Fibroblast of lung (primary cell): ENCODE measurements at regions not wholly inside any gene's neighbourhood (a gene's known extent, or its start where the extent isn't known, plus 50 kb on each side); places are given as distances from the start of the nearest gene placed in this dataset.

ENCODE experiments used
- DNase-seq, 2 donors: peaks; one replicate each; pipeline versions ENCODE4 v3.0.0 to v3.0.0-alpha.2; 2010; ENCODE audit warnings: low read depth in 2 of 2
- H2AFZ ChIP-seq: 2 replicates; pipeline ENCODE4 v1.5.1; 2012; ENCODE audit warnings: low read length, control low read depth, inconsistent platforms
- H3K27ac ChIP-seq: 2 replicates; pipeline ENCODE4 v1.5.1; 2011; ENCODE audit warnings: low read length, control low read depth; ENCODE audit not compliant: insufficient read depth
- H3K27me3 ChIP-seq: 2 replicates; pipeline ENCODE4 v1.5.1; 2011; ENCODE audit warnings: mild to moderate bottlenecking, low read length; ENCODE audit not compliant: control insufficient read depth, insufficient read depth
- H3K36me3 ChIP-seq: 2 replicates; pipeline ENCODE4 v1.5.1; 2011; ENCODE audit warnings: low read length; ENCODE audit not compliant: control insufficient read depth, insufficient read depth
- H3K4me1 ChIP-seq: 2 replicates; pipeline ENCODE4 v1.5.1; 2011; ENCODE audit warnings: low read length; ENCODE audit not compliant: control insufficient read depth, insufficient read depth; ENCODE audit errors: extremely low read depth
- H3K4me2 ChIP-seq: 2 replicates; pipeline ENCODE4 v1.5.1; 2011; ENCODE audit warnings: low read length, control low read depth; ENCODE audit not compliant: insufficient read depth; ENCODE audit errors: extremely low read depth
- H3K4me3 ChIP-seq, 4 experiments: fragments of 200-600 bp in 1 of 4; sonication (generic) in 1 of 4; replicated peaks in 1 of 4; 2 replicates each; pipeline ENCODE4 v1.5.1; 2011 to 2016; ENCODE audit warnings: low read length in 4 of 4, low read depth in 3 of 4, mild to moderate bottlenecking in 3 of 4, control low read depth in 2 of 4, inconsistent platforms in 1 of 4, mixed read lengths in 1 of 4; ENCODE audit not compliant: insufficient read depth in 1 of 4; ENCODE audit errors: control extremely low read depth in 1 of 4
- H3K79me2 ChIP-seq: 2 replicates; pipeline ENCODE4 v1.5.1; 2012; ENCODE audit warnings: mild to moderate bottlenecking, low read length, inconsistent platforms; ENCODE audit not compliant: control insufficient read depth, insufficient read depth
- H3K9ac ChIP-seq: 2 replicates; pipeline ENCODE4 v1.5.1; 2011; ENCODE audit warnings: mild to moderate bottlenecking, low read length, control low read depth; ENCODE audit not compliant: insufficient read depth
- H3K9me3 ChIP-seq: 2 replicates; pipeline ENCODE4 v1.5.1; 2012; ENCODE audit warnings: low read depth, low read length; ENCODE audit not compliant: control insufficient read depth, insufficient read depth
- H4K20me1 ChIP-seq: 2 replicates; pipeline ENCODE4 v1.5.1; 2011; ENCODE audit warnings: low read length; ENCODE audit not compliant: control insufficient read depth, insufficient read depth; ENCODE audit errors: extremely low read depth
- CTCF ChIP-seq, 2 donors: IDR thresholded peaks in 1 of 2; conservative IDR thresholded peaks in 1 of 2; 1 replicate in 1 of 2; 2 replicates in 1 of 2; pipeline ENCODE4 v1.5.1; 2011 to 2012; ENCODE audit warnings: low read length in 2 of 2, control low read depth in 1 of 2, inconsistent platforms in 1 of 2, low read depth in 1 of 2, mild to moderate bottlenecking in 1 of 2
- EZH2 ChIP-seq: IDR thresholded peaks from 2 replicates; pipeline ENCODE4 v1.5.1; 2012; ENCODE audit warnings: low read length, control low read depth, mild to moderate bottlenecking; ENCODE audit errors: missing control alignments

- Histone ChIP-seq H3K79me2 (no peaks in the 10 kb centered on the region), H3K27ac (no peak overlapping the region), H3K4me2 (no peak overlapping the region), H3K27me3 (no peaks in the 10 kb centered on the region), H3K36me3 (no peaks in the 10 kb centered on the region), H3K9me3 (no peaks in the 10 kb centered on the region), H3K4me3 (no peak overlapping the region), H2AFZ (no peak overlapping the region), H4K20me1 (no peaks in the 10 kb centered on the region), H3K4me1 (no peaks in the 10 kb centered on the region), H3K9ac (no peak overlapping the region)
- TF ChIP-seq CTCF (conservative IDR thresholded peaks at IDR 0.05 in 1 of 2, IDR thresholded peaks at IDR 0.05 in 1 of 2; ENCODE audit: low read depth in 1 of 2, low read length in 2 of 2) (no peak), EZH2 (no peak)
- DNase-seq, result no peak
These were observed 107.6 kb downstream of the ELAPOR2 start for GRCh38 chr7:86951895-86952294.

- Histone ChIP-seq H3K4me3 (no peak overlapping the region), H3K27ac (no peak overlapping the region), H3K4me1 (no peaks in the 10 kb centered on the region), H4K20me1 (no peaks in the 10 kb centered on the region), H3K27me3 (no peaks in the 10 kb centered on the region), H3K36me3 (no peaks in the 10 kb centered on the region), H3K4me2 (no peak overlapping the region), H2AFZ (no peak overlapping the region), H3K9ac (no peak overlapping the region), H3K9me3 (no peaks in the 10 kb centered on the region), H3K79me2 (no peaks in the 10 kb centered on the region)
- TF ChIP-seq CTCF (conservative IDR thresholded peaks at IDR 0.05 in 1 of 2, IDR thresholded peaks at IDR 0.05 in 1 of 2; ENCODE audit: low read depth in 1 of 2, low read length in 2 of 2) (no peak), EZH2 (no peak)
- DNase-seq, result no peak
These were observed 108.5 kb downstream of the ELAPOR2 start for GRCh38 chr7:86950944-86951343.

GRCh38 chr7:86950360-86950759, 109.1 kb downstream of the ELAPOR2 start:
- Histone ChIP-seq H3K27me3 (no peaks in the 10 kb centered on the region), H3K4me2 (no peak overlapping the region), H3K4me3 (no peak overlapping the region), H3K4me1 (no peaks in the 10 kb centered on the region), H3K36me3 (no peaks in the 10 kb centered on the region), H3K9me3 (no peaks in the 10 kb centered on the region), H2AFZ (no peak overlapping the region), H4K20me1 (no peaks in the 10 kb centered on the region), H3K79me2 (no peaks in the 10 kb centered on the region), H3K27ac (no peak overlapping the region), H3K9ac (no peak overlapping the region)
- TF ChIP-seq CTCF (conservative IDR thresholded peaks at IDR 0.05 in 1 of 2, IDR thresholded peaks at IDR 0.05 in 1 of 2; ENCODE audit: low read depth in 1 of 2, low read length in 2 of 2), result no peak
- TF ChIP-seq EZH2, result no peak
- DNase-seq, result no peak
